Lung (tissue), 11 donors: ENCODE measurements at regions not wholly inside any gene's neighbourhood (a gene's known extent, or its start where the extent isn't known, plus 50 kb on each side); places are given as distances from the start of the nearest gene placed in this dataset.

Experiments
- ATAC-seq: fragments of 200-7000 bp; cut with Tn5 transposase; one replicate; pipeline ENCODE4 v1.9.1; 2020; ENCODE audit warnings: moderate number of reproducible peaks; ENCODE audit not compliant: insufficient read depth, low FRiP score
- DNase-seq, 3 donors: peaks; one replicate each; pipeline ENCODE4 v3.0.0-alpha.2; 2013 to 2017
- H3K27ac ChIP-seq, 2 donors: one replicate each; pipeline ENCODE4 v1.5.1; 2013; ENCODE audit warnings: mild to moderate bottlenecking in 2 of 2, moderate library complexity in 2 of 2, control low read depth in 1 of 2, inconsistent platforms in 1 of 2, low read depth in 1 of 2, low read length in 1 of 2
- H3K27me3 ChIP-seq, 3 donors: one replicate each; pipeline ENCODE4 v1.5.1; 2013; ENCODE audit warnings: low read length in 2 of 3; ENCODE audit not compliant: control insufficient read depth in 3 of 3, insufficient read depth in 3 of 3
- H3K36me3 ChIP-seq, 4 donors: one replicate each; pipeline ENCODE4 v1.5.1; 2013; ENCODE audit warnings: low read length in 4 of 4, mild to moderate bottlenecking in 1 of 4, moderate library complexity in 1 of 4; ENCODE audit not compliant: control insufficient read depth in 4 of 4, insufficient read depth in 4 of 4
- H3K4me1 ChIP-seq, 5 donors: one replicate each; pipeline ENCODE4 v1.5.1; 2013; ENCODE audit warnings: low read length in 5 of 5, mild to moderate bottlenecking in 2 of 5, moderate library complexity in 1 of 5; ENCODE audit not compliant: control insufficient read depth in 5 of 5, insufficient read depth in 5 of 5
- H3K4me3 ChIP-seq: one replicate; pipeline ENCODE4 v1.5.1; 2013; ENCODE audit warnings: mild to moderate bottlenecking, control low read depth, moderate library complexity
- H3K9ac ChIP-seq, 2 donors: one replicate each; pipeline ENCODE4 v1.5.1; 2013; ENCODE audit warnings: low read length in 2 of 2, control low read depth in 1 of 2; ENCODE audit not compliant: insufficient read depth in 1 of 2
- H3K9me3 ChIP-seq, 4 donors: one replicate each; pipeline ENCODE4 v1.5.1; 2013; ENCODE audit warnings: low read length in 3 of 4, mild to moderate bottlenecking in 1 of 4, moderate library complexity in 1 of 4; ENCODE audit not compliant: control insufficient read depth in 4 of 4, insufficient read depth in 3 of 4
- WGBS, 2 donors: extraction: QIAGEN DNeasy Blood & Tissue Kit; methylation state at CpG; one replicate each; pipeline ENCODE4 v1.1.7; 2013; 5-methylcytosine and 5-hydroxymethylcytosine counted together
- TF ChIP-seq, protein P1 (sequence below): IDR thresholded peaks from 2 replicates; pipeline ENCODE4 v1.5.1; 2012; ENCODE audit warnings: mild to moderate bottlenecking; ENCODE audit errors: control extremely low read depth, extremely low read depth
- donor health status: control.
- donor health status: control.
- donor health status: Bipolar disorder and iron deficiency.
- donor health status: healthy.
- donor health status: DM: yes; HTN: yes; CAD: no.

- no peaks in the 10 kb centered on the region for H3K9me3 ChIP-seq
- no peak overlapping the region for H3K9ac ChIP-seq
- DNase-seq (no peak), ATAC-seq (no peak)
- no peaks in the 10 kb centered on the region for H3K36me3 ChIP-seq
- no peaks in the 10 kb centered on the region for H3K27me3 ChIP-seq
- H3K4me1 ChIP-seq = no peaks in the 10 kb centered on the region
- no peak overlapping the region for H3K27ac ChIP-seq
- TF ChIP-seq, protein P1, sequence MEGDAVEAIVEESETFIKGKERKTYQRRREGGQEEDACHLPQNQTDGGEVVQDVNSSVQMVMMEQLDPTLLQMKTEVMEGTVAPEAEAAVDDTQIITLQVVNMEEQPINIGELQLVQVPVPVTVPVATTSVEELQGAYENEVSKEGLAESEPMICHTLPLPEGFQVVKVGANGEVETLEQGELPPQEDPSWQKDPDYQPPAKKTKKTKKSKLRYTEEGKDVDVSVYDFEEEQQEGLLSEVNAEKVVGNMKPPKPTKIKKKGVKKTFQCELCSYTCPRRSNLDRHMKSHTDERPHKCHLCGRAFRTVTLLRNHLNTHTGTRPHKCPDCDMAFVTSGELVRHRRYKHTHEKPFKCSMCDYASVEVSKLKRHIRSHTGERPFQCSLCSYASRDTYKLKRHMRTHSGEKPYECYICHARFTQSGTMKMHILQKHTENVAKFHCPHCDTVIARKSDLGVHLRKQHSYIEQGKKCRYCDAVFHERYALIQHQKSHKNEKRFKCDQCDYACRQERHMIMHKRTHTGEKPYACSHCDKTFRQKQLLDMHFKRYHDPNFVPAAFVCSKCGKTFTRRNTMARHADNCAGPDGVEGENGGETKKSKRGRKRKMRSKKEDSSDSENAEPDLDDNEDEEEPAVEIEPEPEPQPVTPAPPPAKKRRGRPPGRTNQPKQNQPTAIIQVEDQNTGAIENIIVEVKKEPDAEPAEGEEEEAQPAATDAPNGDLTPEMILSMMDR = no peak
- no peak overlapping the region for H3K4me3 ChIP-seq
- 95 to 98% methylated on average over 18 of the region's 18 CpGs for WGBS, 2 donors
These were observed 136.9 kb upstream of the NEGR1 start for GRCh38 chr1:72419229-72419628.

DNA sequence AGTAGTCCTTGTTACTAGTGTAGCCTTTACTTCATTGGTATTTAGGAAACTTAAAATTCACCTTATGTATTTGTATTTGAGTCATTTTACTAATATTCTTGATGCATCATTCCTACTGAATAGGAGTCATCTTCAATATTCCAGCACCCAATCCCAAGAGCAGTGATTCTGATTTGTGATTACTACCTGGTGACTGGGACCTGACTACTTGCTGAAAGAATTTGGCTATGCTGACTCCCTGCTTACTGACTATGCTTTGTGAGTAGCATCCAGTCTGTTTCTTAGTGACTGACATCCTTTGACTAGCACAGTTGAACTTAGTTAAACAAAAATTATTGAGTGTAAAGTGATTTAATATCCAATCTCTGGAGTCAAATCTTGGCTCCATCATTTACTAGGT lies 129.9 kb upstream of the NEGR1 start:
- no peak for ATAC-seq

GRCh38 chr1:72399807-72400206 lies 117.5 kb upstream of the NEGR1 start:
- H3K4me1 ChIP-seq = peaks cover 0 to 5% (median 0%) of the 10 kb centered on the region in 5 donors
- no peak overlapping the region for H3K4me3 ChIP-seq
- no peaks in the 10 kb centered on the region for H3K36me3 ChIP-seq
- no peaks in the 10 kb centered on the region for H3K9me3 ChIP-seq
- no peaks in the 10 kb centered on the region for H3K27me3 ChIP-seq
- WGBS, 2 donors = 96 to 98% methylated on average over 2 of the region's 2 CpGs
- H3K27ac ChIP-seq = no peak overlapping the region
- TF ChIP-seq, protein P1 = no peak
- ATAC-seq (no peak), DNase-seq (no peak)
- H3K9ac ChIP-seq = no peak overlapping the region

More for the DNA sequence above, 129.9 kb upstream of the NEGR1 start:
- H3K4me3 ChIP-seq = no peak overlapping the region
- no peaks in the 10 kb centered on the region for H3K36me3 ChIP-seq
- TF ChIP-seq, protein P1 = no peak
- H3K4me1 ChIP-seq = no peaks in the 10 kb centered on the region
- no peaks in the 10 kb centered on the region for H3K27me3 ChIP-seq
- H3K9ac ChIP-seq = no peak overlapping the region
- no peaks in the 10 kb centered on the region for H3K9me3 ChIP-seq
- no peak for DNase-seq
- H3K27ac ChIP-seq = no peak overlapping the region

GRCh38 chr1:72397786-72398185 lies 115.4 kb upstream of the NEGR1 start:
- TF ChIP-seq, protein P1 = no peak
- DNase-seq (peak in 2 of 3 donors; percentile 3 to 46), ATAC-seq (no peak)
- no peak overlapping the region for H3K4me3 ChIP-seq
- H3K27ac ChIP-seq = no peak overlapping the region
- H3K4me1 ChIP-seq = peaks cover 0 to 5% (median 0%) of the 10 kb centered on the region in 5 donors
- H3K9me3 ChIP-seq = no peaks in the 10 kb centered on the region
- H3K27me3 ChIP-seq = no peaks in the 10 kb centered on the region
- H3K36me3 ChIP-seq = no peaks in the 10 kb centered on the region
- no peak overlapping the region for H3K9ac ChIP-seq
